Astrocyte (in vitro differentiated cells and primary cell): ENCODE measurements at regions not wholly inside any gene's neighbourhood (a gene's known extent, or its start where the extent isn't known, plus 50 kb on each side); places are given as distances from the start of the nearest gene placed in this dataset.

ENCODE experiments used
- CTCF ChIP-seq: IDR thresholded peaks from 2 replicates; pipeline ENCODE4 v1.5.1; 2011; ENCODE audit warnings: low read depth, mild to moderate bottlenecking, inconsistent platforms, low read length, moderate library complexity; ENCODE audit not compliant: insufficient read depth
- EZH2 ChIP-seq: IDR thresholded peaks from 2 replicates; pipeline ENCODE4 v1.6.1; 2012; ENCODE audit warnings: mild to moderate bottlenecking, low read length, inconsistent platforms; ENCODE audit not compliant: insufficient read depth

- TF ChIP-seq CTCF (no peak), EZH2 (no peak)
Observed at GRCh38 chr2:176483901-176484568, 214.8 kb downstream of the MTX2 start.
